ENCODE measurements at regions not wholly inside any gene's neighbourhood (a gene's known extent, or its start where the extent isn't known, plus 50 kb on each side); places are given as distances from the start of the nearest gene placed in this dataset.

GRCh38 chr14:34300882-34301734 lies 160.9 kb downstream of the SPTSSA start:
- no peak for TF ChIP-seq POLR2A (IDR thresholded peaks at IDR 0.05; ENCODE audit: borderline replicate concordance, extremely low read depth, insufficient read depth, insufficient read length)
- TF ChIP-seq, protein P1, sequence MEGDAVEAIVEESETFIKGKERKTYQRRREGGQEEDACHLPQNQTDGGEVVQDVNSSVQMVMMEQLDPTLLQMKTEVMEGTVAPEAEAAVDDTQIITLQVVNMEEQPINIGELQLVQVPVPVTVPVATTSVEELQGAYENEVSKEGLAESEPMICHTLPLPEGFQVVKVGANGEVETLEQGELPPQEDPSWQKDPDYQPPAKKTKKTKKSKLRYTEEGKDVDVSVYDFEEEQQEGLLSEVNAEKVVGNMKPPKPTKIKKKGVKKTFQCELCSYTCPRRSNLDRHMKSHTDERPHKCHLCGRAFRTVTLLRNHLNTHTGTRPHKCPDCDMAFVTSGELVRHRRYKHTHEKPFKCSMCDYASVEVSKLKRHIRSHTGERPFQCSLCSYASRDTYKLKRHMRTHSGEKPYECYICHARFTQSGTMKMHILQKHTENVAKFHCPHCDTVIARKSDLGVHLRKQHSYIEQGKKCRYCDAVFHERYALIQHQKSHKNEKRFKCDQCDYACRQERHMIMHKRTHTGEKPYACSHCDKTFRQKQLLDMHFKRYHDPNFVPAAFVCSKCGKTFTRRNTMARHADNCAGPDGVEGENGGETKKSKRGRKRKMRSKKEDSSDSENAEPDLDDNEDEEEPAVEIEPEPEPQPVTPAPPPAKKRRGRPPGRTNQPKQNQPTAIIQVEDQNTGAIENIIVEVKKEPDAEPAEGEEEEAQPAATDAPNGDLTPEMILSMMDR (IDR thresholded peaks at IDR 0.05 in 2 of 3, conservative IDR thresholded peaks at IDR 0.05 in 1 of 3; ENCODE audit: borderline replicate concordance in 1 of 3, insufficient read depth in 1 of 3, low read depth in 2 of 3, low read length in 2 of 3) = peak; percentile 34 to 83 (median 70); a peak in 5 of 6 replicates
- TF ChIP-seq JUND (IDR thresholded peaks at IDR 0.05) = no peak
- no peak for TF ChIP-seq EZH2 (IDR thresholded peaks at IDR 0.05)
- no peak for TF ChIP-seq SP1 (IDR thresholded peaks at IDR 0.05; ENCODE audit: low read depth)
- TF ChIP-seq, protein P2, sequence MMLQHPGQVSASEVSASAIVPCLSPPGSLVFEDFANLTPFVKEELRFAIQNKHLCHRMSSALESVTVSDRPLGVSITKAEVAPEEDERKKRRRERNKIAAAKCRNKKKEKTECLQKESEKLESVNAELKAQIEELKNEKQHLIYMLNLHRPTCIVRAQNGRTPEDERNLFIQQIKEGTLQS (IDR thresholded peaks at IDR 0.05) = no peak

Data from HCT116 (cell line).